ENCODE measurements at regions not wholly inside any gene's neighbourhood (a gene's known extent, or its start where the extent isn't known, plus 50 kb on each side); places are given as distances from the start of the nearest gene placed in this dataset.
A peak's percentile ranks its signal among the peaks of the same experiment; 100 is the strongest.
"Not testable (repeated sequence)": the region's sequence is repeated elsewhere in the genome, so short reads cannot be mapped to it uniquely, and the experiment has no call there.

GRCh38 chr9:65223986-65224385, 61.0 kb downstream of the FOXD4L5 start:
- DNase-seq; H3K36me3 ChIP-seq (ENCODE audit: control insufficient read depth, insufficient read depth, low read length); H3K23ac ChIP-seq (ENCODE audit: low read length); H3K9ac ChIP-seq (ENCODE audit: low read length); H3K27ac ChIP-seq (ENCODE audit: low read depth, low read length); H2BK120ac ChIP-seq (ENCODE audit: low read depth, low read length); H4K8ac ChIP-seq (ENCODE audit: low read depth, low read length); H3K27me3 ChIP-seq (ENCODE audit: insufficient read depth, low read length, poor library complexity); H3K79me2 ChIP-seq (ENCODE audit: control insufficient read depth, insufficient read depth, low read length); H3K4me1 ChIP-seq (ENCODE audit: control insufficient read depth, low read depth, low read length); H2BK15ac ChIP-seq (replicated peaks; ENCODE audit: low read depth); H4K5ac ChIP-seq (ENCODE audit: low read length); H3K18ac ChIP-seq (ENCODE audit: low read length); H2BK5ac ChIP-seq (ENCODE audit: low read length); H3K4me3 ChIP-seq (ENCODE audit: low read length); H3K56ac ChIP-seq (ENCODE audit: low read length); H3K4me2 ChIP-seq (ENCODE audit: low read length); H3K79me1 ChIP-seq (ENCODE audit: low read length); H3K4ac ChIP-seq (ENCODE audit: low read depth, low read length); H2AK5ac ChIP-seq (ENCODE audit: low read length): not testable (repeated sequence)
- no CpG with 5 or more reads among the region's 2 CpGs for WGBS (ENCODE audit: extremely low coverage, insufficient coverage, low lambda C conversion rate)

GRCh38 chr9:65208834-65209233, 76.2 kb downstream of the FOXD4L5 start:
- H4K8ac ChIP-seq (ENCODE audit: low read depth, low read length); H3K4ac ChIP-seq (ENCODE audit: low read depth, low read length); H3K79me1 ChIP-seq (ENCODE audit: low read length); H3K4me2 ChIP-seq (ENCODE audit: low read length); H3K27ac ChIP-seq (ENCODE audit: low read depth, low read length); H3K4me3 ChIP-seq (ENCODE audit: low read length); H2BK120ac ChIP-seq (ENCODE audit: low read depth, low read length); H3K27me3 ChIP-seq (ENCODE audit: insufficient read depth, low read length, poor library complexity); H3K79me2 ChIP-seq (ENCODE audit: control insufficient read depth, insufficient read depth, low read length); H3K18ac ChIP-seq (ENCODE audit: low read length); H2BK5ac ChIP-seq (ENCODE audit: low read length); H3K56ac ChIP-seq (ENCODE audit: low read length); H3K23ac ChIP-seq (ENCODE audit: low read length); H3K4me1 ChIP-seq (ENCODE audit: control insufficient read depth, low read depth, low read length); H2BK15ac ChIP-seq (replicated peaks; ENCODE audit: low read depth); H4K5ac ChIP-seq (ENCODE audit: low read length); H3K36me3 ChIP-seq (ENCODE audit: control insufficient read depth, insufficient read depth, low read length); DNase-seq; H2AK5ac ChIP-seq (ENCODE audit: low read length); H3K9ac ChIP-seq (ENCODE audit: low read length): not testable (repeated sequence)

- not testable (repeated sequence) for H3K27ac ChIP-seq (ENCODE audit: low read depth, low read length); H3K27me3 ChIP-seq (ENCODE audit: insufficient read depth, low read length, poor library complexity); DNase-seq; H3K4me1 ChIP-seq (ENCODE audit: control insufficient read depth, low read depth, low read length); H3K4ac ChIP-seq (ENCODE audit: low read depth, low read length); H3K79me2 ChIP-seq (ENCODE audit: control insufficient read depth, insufficient read depth, low read length); H3K23ac ChIP-seq (ENCODE audit: low read length); H4K8ac ChIP-seq (ENCODE audit: low read depth, low read length); H3K4me2 ChIP-seq (ENCODE audit: low read length); H4K5ac ChIP-seq (ENCODE audit: low read length); H2BK5ac ChIP-seq (ENCODE audit: low read length); H3K9ac ChIP-seq (ENCODE audit: low read length); H2BK15ac ChIP-seq (replicated peaks; ENCODE audit: low read depth); H3K4me3 ChIP-seq (ENCODE audit: low read length); H3K18ac ChIP-seq (ENCODE audit: low read length); H2BK120ac ChIP-seq (ENCODE audit: low read depth, low read length); H3K36me3 ChIP-seq (ENCODE audit: control insufficient read depth, insufficient read depth, low read length); H3K79me1 ChIP-seq (ENCODE audit: low read length); H2AK5ac ChIP-seq (ENCODE audit: low read length); H3K56ac ChIP-seq (ENCODE audit: low read length)
- no CpG with 5 or more reads among the region's 1 CpG for WGBS (ENCODE audit: extremely low coverage, insufficient coverage, low lambda C conversion rate)
These were observed 77.7 kb downstream of the FOXD4L5 start for GRCh38 chr9:65207273-65207672.

DNA sequence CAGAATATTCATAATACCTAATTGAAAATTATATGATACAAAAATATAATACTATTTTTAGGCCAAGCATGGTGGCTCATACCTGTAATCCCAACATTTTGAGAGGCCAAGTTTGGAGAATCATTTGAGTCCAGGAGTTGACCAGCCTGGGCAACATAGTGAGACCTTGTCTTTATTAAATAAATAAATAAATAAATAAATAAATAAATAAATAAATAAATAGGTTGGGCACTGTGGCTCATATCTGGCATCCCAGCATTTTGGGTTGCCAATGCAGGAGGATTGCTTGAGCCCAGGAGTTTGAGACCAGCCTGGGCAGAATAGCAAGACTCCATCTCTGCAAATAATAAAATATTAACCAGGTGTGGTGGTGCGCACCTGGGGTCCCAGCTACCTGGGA, 79.2 kb downstream of the FOXD4L5 start:
- H3K27ac ChIP-seq (ENCODE audit: low read depth, low read length); H3K9ac ChIP-seq (ENCODE audit: low read length); H2BK5ac ChIP-seq (ENCODE audit: low read length); H3K18ac ChIP-seq (ENCODE audit: low read length); H4K8ac ChIP-seq (ENCODE audit: low read depth, low read length); H2AK5ac ChIP-seq (ENCODE audit: low read length); H3K79me2 ChIP-seq (ENCODE audit: control insufficient read depth, insufficient read depth, low read length); H3K4ac ChIP-seq (ENCODE audit: low read depth, low read length); H3K4me3 ChIP-seq (ENCODE audit: low read length); H4K5ac ChIP-seq (ENCODE audit: low read length); H3K27me3 ChIP-seq (ENCODE audit: insufficient read depth, low read length, poor library complexity); H2BK15ac ChIP-seq (replicated peaks; ENCODE audit: low read depth); H3K36me3 ChIP-seq (ENCODE audit: control insufficient read depth, insufficient read depth, low read length); H2BK120ac ChIP-seq (ENCODE audit: low read depth, low read length); H3K4me1 ChIP-seq (ENCODE audit: control insufficient read depth, low read depth, low read length); H3K4me2 ChIP-seq (ENCODE audit: low read length); DNase-seq; H3K56ac ChIP-seq (ENCODE audit: low read length); H3K23ac ChIP-seq (ENCODE audit: low read length); H3K79me1 ChIP-seq (ENCODE audit: low read length): not testable (repeated sequence)
- no CpG with 5 or more reads among the region's 1 CpG for WGBS (ENCODE audit: extremely low coverage, insufficient coverage, low lambda C conversion rate)

DNA sequence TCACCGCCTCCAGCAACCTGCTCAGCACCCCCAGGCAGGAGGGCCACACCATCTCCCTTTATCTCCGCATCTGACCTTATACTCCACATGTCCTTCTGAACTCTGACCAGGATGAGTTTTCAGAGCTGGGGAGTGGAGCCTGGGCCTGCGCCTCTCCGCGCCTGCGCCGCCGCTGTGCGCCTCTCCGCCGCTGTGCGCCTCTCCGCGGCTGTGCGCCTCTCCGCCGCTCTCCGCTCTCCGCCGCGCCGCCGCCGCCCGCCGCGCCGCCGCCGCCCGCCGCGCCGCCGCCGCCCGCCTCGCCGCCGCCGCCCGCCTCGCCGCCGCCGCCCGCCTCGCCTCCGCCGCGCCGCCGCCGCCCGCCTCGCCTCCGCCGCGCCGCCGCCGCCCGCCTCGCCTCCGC, 89.2 kb downstream of the FOXD4L5 start:
- not testable (repeated sequence) for H3K4ac ChIP-seq (ENCODE audit: low read depth, low read length); H2AK5ac ChIP-seq (ENCODE audit: low read length); H3K27me3 ChIP-seq (ENCODE audit: insufficient read depth, low read length, poor library complexity); H4K8ac ChIP-seq (ENCODE audit: low read depth, low read length); H3K79me1 ChIP-seq (ENCODE audit: low read length); H3K79me2 ChIP-seq (ENCODE audit: control insufficient read depth, insufficient read depth, low read length); H3K56ac ChIP-seq (ENCODE audit: low read length); H2BK15ac ChIP-seq (replicated peaks; ENCODE audit: low read depth); H3K18ac ChIP-seq (ENCODE audit: low read length); H3K4me3 ChIP-seq (ENCODE audit: low read length); H3K4me1 ChIP-seq (ENCODE audit: control insufficient read depth, low read depth, low read length); H3K36me3 ChIP-seq (ENCODE audit: control insufficient read depth, insufficient read depth, low read length); H3K27ac ChIP-seq (ENCODE audit: low read depth, low read length); H2BK120ac ChIP-seq (ENCODE audit: low read depth, low read length); H2BK5ac ChIP-seq (ENCODE audit: low read length); H3K4me2 ChIP-seq (ENCODE audit: low read length); H4K5ac ChIP-seq (ENCODE audit: low read length); H3K23ac ChIP-seq (ENCODE audit: low read length); H3K9ac ChIP-seq (ENCODE audit: low read length)
- no CpG with 5 or more reads among the region's 65 CpGs for WGBS (ENCODE audit: extremely low coverage, insufficient coverage, low lambda C conversion rate)
- peak; percentile 0 for DNase-seq

- not testable (repeated sequence) for H3K4me3 ChIP-seq (ENCODE audit: low read length); H3K9ac ChIP-seq (ENCODE audit: low read length); H4K8ac ChIP-seq (ENCODE audit: low read depth, low read length); H2BK120ac ChIP-seq (ENCODE audit: low read depth, low read length); H2BK5ac ChIP-seq (ENCODE audit: low read length); H3K27me3 ChIP-seq (ENCODE audit: insufficient read depth, low read length, poor library complexity); H3K79me1 ChIP-seq (ENCODE audit: low read length); H3K4me2 ChIP-seq (ENCODE audit: low read length); DNase-seq; H3K18ac ChIP-seq (ENCODE audit: low read length); H2BK15ac ChIP-seq (replicated peaks; ENCODE audit: low read depth); H3K23ac ChIP-seq (ENCODE audit: low read length); H3K56ac ChIP-seq (ENCODE audit: low read length); H4K5ac ChIP-seq (ENCODE audit: low read length); H3K27ac ChIP-seq (ENCODE audit: low read depth, low read length); H3K4me1 ChIP-seq (ENCODE audit: control insufficient read depth, low read depth, low read length); H2AK5ac ChIP-seq (ENCODE audit: low read length); H3K79me2 ChIP-seq (ENCODE audit: control insufficient read depth, insufficient read depth, low read length); H3K4ac ChIP-seq (ENCODE audit: low read depth, low read length); H3K36me3 ChIP-seq (ENCODE audit: control insufficient read depth, insufficient read depth, low read length)
- WGBS (ENCODE audit: extremely low coverage, insufficient coverage, low lambda C conversion rate): no CpG with 5 or more reads among the region's 9 CpGs
These were observed 129.1 kb downstream of the FOXD4L5 start for GRCh38 chr9:65155937-65156336.

Measured in mesendoderm (in vitro differentiated cells).